IMR-90 (cell line): ENCODE measurements at regions not wholly inside any gene's neighbourhood (a gene's known extent, or its start where the extent isn't known, plus 50 kb on each side); places are given as distances from the start of the nearest gene placed in this dataset.

Source experiments
- ATAC-seq: fragments of 200-7000 bp; cut with Tn5 transposase; 2 replicates; pipeline ENCODE4 v1.9.1; 2020; ENCODE audit warnings: low read depth, mild to moderate bottlenecking, moderate library complexity
- BruUV-seq: library from RNA; stranded (reverse); fragments of 400-500 nt; replicated peaks from 2 replicates; lab custom pipeline; 2021; lab: Mats Ljungman, UMichigan
- CTCF ChIA-PET: fragments of 300-600 bp; formaldehyde crosslinking; extraction: SDS; loops from one replicate; lab custom pipeline; 2021; ENCODE audit warnings: antibody characterized with exemption; lab: Yijun Ruan, JAX
- POLR2A ChIA-PET: fragments of 300-600 bp; sonication (Branson Sonifier 250); formaldehyde crosslinking; loops from one replicate; lab custom pipeline; 2022; ENCODE audit warnings: antibody characterized with exemption; ENCODE audit not compliant: unreplicated experiment; lab: Charles Lee
- DNase-seq: peaks from one replicate; pipeline ENCODE4 v3.0.0; 2013
- H2AFZ ChIP-seq: replicated peaks from 2 replicates; pipeline ENCODE3; 2013; ENCODE audit warnings: low read length, mild to moderate bottlenecking; ENCODE audit not compliant: poor library complexity
- H2AK5ac ChIP-seq: 2 replicates; pipeline ENCODE4 v1.6.1; 2013; ENCODE audit warnings: low read depth, low read length, inconsistent platforms
- H2AK9ac ChIP-seq: replicated peaks from 2 replicates; pipeline ENCODE3; 2013; ENCODE audit warnings: mild to moderate bottlenecking, low read depth, low read length, moderate library complexity; ENCODE audit not compliant: poor library complexity
- H2BK120ac ChIP-seq: 2 replicates; pipeline ENCODE4 v1.6.1; 2013; ENCODE audit warnings: low read depth, low read length, inconsistent platforms
- H2BK15ac ChIP-seq: 3 replicates; pipeline ENCODE4 v1.6.1; 2013; ENCODE audit warnings: low read depth, low read length, inconsistent platforms
- H2BK20ac ChIP-seq: 2 replicates; pipeline ENCODE4 v1.6.1; 2013; ENCODE audit warnings: low read depth, mild to moderate bottlenecking, inconsistent platforms, low read length, moderate library complexity
- H2BK5ac ChIP-seq: 2 replicates; pipeline ENCODE4 v1.6.1; 2013; ENCODE audit warnings: mild to moderate bottlenecking, low read depth, low read length, inconsistent platforms; ENCODE audit not compliant: poor library complexity, severe bottlenecking
- H3K14ac ChIP-seq: replicated peaks from 2 replicates; pipeline ENCODE4 v1.6.1; 2013; ENCODE audit warnings: low read depth, low read length, inconsistent platforms
- H3K18ac ChIP-seq: 2 replicates; pipeline ENCODE4 v1.6.1; 2013; ENCODE audit warnings: low read depth, low read length, control low read depth
- H3K23ac ChIP-seq: 2 replicates; pipeline ENCODE4 v1.6.1; 2013; ENCODE audit warnings: low read depth, low read length, inconsistent platforms
- H3K27ac ChIP-seq: 2 replicates; pipeline ENCODE4 v1.5.1; 2013; ENCODE audit warnings: mild to moderate bottlenecking, control low read depth, low read length; ENCODE audit not compliant: insufficient read depth
- H3K27me3 ChIP-seq: 2 replicates; pipeline ENCODE4 v1.6.1; 2013; ENCODE audit warnings: low read length; ENCODE audit not compliant: control insufficient read depth, insufficient read depth
- H3K36me3 ChIP-seq: 2 replicates; pipeline ENCODE4 v1.6.1; 2013; ENCODE audit warnings: low read length, mixed read lengths; ENCODE audit not compliant: control insufficient read depth, insufficient read depth
- H3K4ac ChIP-seq: 2 replicates; pipeline ENCODE4 v1.6.1; 2013; ENCODE audit warnings: low read depth, low read length, inconsistent platforms
- H3K4me1 ChIP-seq: 2 replicates; pipeline ENCODE4 v1.6.1; 2013; ENCODE audit warnings: low read length, mixed read lengths; ENCODE audit not compliant: control insufficient read depth, insufficient read depth
- H3K4me2 ChIP-seq: 2 replicates; pipeline ENCODE4 v1.6.1; 2013; ENCODE audit warnings: low read depth, mild to moderate bottlenecking, control low read depth, low read length, moderate library complexity
- H3K4me3 ChIP-seq: 2 replicates; pipeline ENCODE4 v1.5.1; 2013; ENCODE audit warnings: low read depth, mild to moderate bottlenecking, control low read depth, low read length, moderate library complexity; ENCODE audit not compliant: insufficient read depth
- H3K56ac ChIP-seq: 2 replicates; pipeline ENCODE4 v1.6.1; 2013; ENCODE audit warnings: low read length, inconsistent platforms; ENCODE audit not compliant: insufficient read depth; ENCODE audit errors: extremely low read depth
- H3K79me1 ChIP-seq, 2 experiments: 2 replicates each; pipeline ENCODE4 v1.6.1; 2013; ENCODE audit warnings: low read length in 2 of 2, inconsistent platforms in 1 of 2, low read depth in 1 of 2
- H3K9ac ChIP-seq: 2 replicates; pipeline ENCODE4 v1.6.1; 2013; ENCODE audit warnings: low read depth, low read length, control low read depth
- H3K9me1 ChIP-seq: 2 replicates; pipeline ENCODE4 v1.6.1; 2013; ENCODE audit warnings: low read length, inconsistent platforms; ENCODE audit not compliant: insufficient read depth
- H3K9me3 ChIP-seq: 2 replicates; pipeline ENCODE4 v1.6.1; 2013; ENCODE audit warnings: low read length; ENCODE audit not compliant: control insufficient read depth, insufficient read depth
- H4K20me1 ChIP-seq: 2 replicates; pipeline ENCODE4 v1.6.1; 2013; ENCODE audit warnings: low read length, inconsistent platforms; ENCODE audit not compliant: insufficient read depth
- H4K5ac ChIP-seq: 2 replicates; pipeline ENCODE4 v1.6.1; 2013; ENCODE audit warnings: mild to moderate bottlenecking, low read depth, low read length, control low read depth
- H4K8ac ChIP-seq, 2 experiments: 2 replicates each; pipeline ENCODE4 v1.6.1; 2013; ENCODE audit warnings: low read depth in 2 of 2, low read length in 2 of 2, control low read depth in 1 of 2, inconsistent platforms in 1 of 2
- H4K91ac ChIP-seq: 2 replicates; pipeline ENCODE4 v1.6.1; 2013; ENCODE audit warnings: low read depth, low read length, inconsistent platforms; ENCODE audit not compliant: insufficient read depth
- POLR2A ChIP-seq: IDR thresholded peaks from 2 replicates; pipeline ENCODE4 v1.6.1; 2012; ENCODE audit warnings: mild to moderate bottlenecking, low read depth, low read length
- SMC3 ChIP-seq: fragments of 150-350 bp; IDR thresholded peaks from 2 replicates; pipeline ENCODE4 v1.6.1; 2016; ENCODE audit warnings: low read depth, mild to moderate bottlenecking, antibody characterized with exemption, low read length, moderate library complexity
- WGBS, 2 experiments: methylation state at CpG; one replicate each; pipeline versions ENCODE4 v1.1.5 to v1.1.7; 2013; ENCODE audit warnings: missing lambda C conversion rate in 2 of 2; ENCODE audit not compliant: insufficient read length in 1 of 2; ENCODE audit errors: extremely low coverage in 2 of 2; 5-methylcytosine and 5-hydroxymethylcytosine counted together
- dilution Hi-C: fragments of 300-500 bp; cut with HindIII; formaldehyde crosslinking; loops from one replicate; pipeline ENCODE4 v1.14.3; 2018; ENCODE audit warnings: low sequenced_read_pairs; ENCODE audit not compliant: unreplicated experiment
- in situ Hi-C: fragments of 300-500 bp; cut with MboI; formaldehyde crosslinking; loops from 3 replicates; pipeline ENCODE4 v1.14.3; 2019; ENCODE audit warnings: low sequenced_read_pairs, inconsistent platforms, mixed read lengths
- intact Hi-C: fragments of 100-400 bp; cut with micrococcal nuclease; formaldehyde crosslinking; loops from 2 replicates; pipeline ENCODE4 v1.10.0; 2022

DNA sequence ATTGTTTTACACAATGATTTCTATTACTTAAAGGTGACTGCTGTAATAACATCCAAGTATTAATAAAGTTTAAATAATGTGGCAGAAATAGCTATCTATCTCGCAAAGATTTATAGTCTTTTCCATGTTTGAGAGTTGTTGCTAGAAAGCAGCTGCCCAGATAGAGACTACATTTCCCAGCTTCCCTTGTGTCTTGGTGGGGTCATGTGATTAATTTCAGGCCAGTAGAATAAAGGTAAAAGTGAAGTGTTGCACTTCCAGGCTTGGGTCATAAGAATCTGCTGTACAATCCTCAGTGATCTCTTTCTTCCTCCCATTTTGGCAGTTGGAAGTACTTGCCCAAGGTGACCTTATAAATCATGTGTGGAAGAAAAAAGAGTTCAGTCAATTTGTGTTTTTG is 449.7 kb upstream of the USP15 start:
- no peak overlapping the region for H2AK9ac ChIP-seq
- H2BK5ac ChIP-seq: no peak overlapping the region
- H3K4me3 ChIP-seq: no peak overlapping the region
- WGBS, 2 experiments: no CpG with 5 or more reads among the region's 1 CpG
- H3K56ac ChIP-seq: no peak overlapping the region
- ChIA-PET CTCF (no interaction called here), POLR2A (no interaction called here)
- H3K4me1 ChIP-seq: no peaks in the 10 kb centered on the region
- H3K36me3 ChIP-seq: no peaks in the 10 kb centered on the region
- dilution Hi-C loops (no loop called here), in situ Hi-C loops (no loop called here), intact Hi-C loops (no loop called here)
- H4K20me1 ChIP-seq: no peaks in the 10 kb centered on the region
- H4K5ac ChIP-seq: no peak overlapping the region
- no peak for TF ChIP-seq SMC3
- TF ChIP-seq POLR2A: no peak
- no peak overlapping the region for H3K23ac ChIP-seq
- no peaks in the 10 kb centered on the region for H3K9me1 ChIP-seq
- H3K27ac ChIP-seq: no peak overlapping the region
- BruUV-seq: no TSS peak
- H3K9ac ChIP-seq: no peak overlapping the region
- H4K8ac ChIP-seq: no peak overlapping the region
- no peaks in the 10 kb centered on the region for H3K79me1 ChIP-seq
- no peak overlapping the region for H3K18ac ChIP-seq
- no peak overlapping the region for H2BK15ac ChIP-seq
- no peak overlapping the region for H2AFZ ChIP-seq
- no peak overlapping the region for H3K4ac ChIP-seq
- DNase-seq (no peak), ATAC-seq (no peak)
- H3K9me3 ChIP-seq: peaks cover 5% of the 10 kb centered on the region; the same call in 1 of the 2 replicates
- no peak overlapping the region for H3K14ac ChIP-seq
- H2BK120ac ChIP-seq: no peak overlapping the region
- no peak overlapping the region for H4K91ac ChIP-seq
- H2AK5ac ChIP-seq: no peak overlapping the region
- H2BK20ac ChIP-seq: no peak overlapping the region
- no peak overlapping the region for H3K4me2 ChIP-seq
- H3K27me3 ChIP-seq: no peaks in the 10 kb centered on the region
